Daoy (cell line): ENCODE measurements at regions not wholly inside any gene's neighbourhood (a gene's known extent, or its start where the extent isn't known, plus 50 kb on each side); places are given as distances from the start of the nearest gene placed in this dataset.

Experiments
- DNase-seq: peaks from one replicate; pipeline ENCODE4 v3.0.0-alpha.2; 2015; ENCODE audit warnings: low read depth

DNA sequence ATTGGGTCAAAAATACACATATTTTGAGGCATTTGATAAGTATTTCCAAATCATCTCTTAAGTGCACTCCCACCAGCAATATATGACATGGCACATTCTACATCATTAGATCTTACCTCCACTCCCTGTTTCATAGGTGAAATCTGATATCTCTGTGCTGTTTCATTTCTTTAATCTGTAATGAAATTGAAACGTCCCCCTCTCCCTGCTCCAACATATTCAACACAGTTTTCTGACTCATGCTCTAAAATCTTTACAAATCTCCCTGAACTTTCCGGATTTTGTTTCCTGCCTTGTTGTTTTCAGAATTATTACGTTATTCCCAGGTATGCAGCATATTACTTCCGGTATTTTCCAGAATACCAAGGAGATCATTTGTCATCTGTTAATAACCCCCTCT lies 66.1 kb upstream of the AKT3 start:
- DNase-seq = no peak

DNA sequence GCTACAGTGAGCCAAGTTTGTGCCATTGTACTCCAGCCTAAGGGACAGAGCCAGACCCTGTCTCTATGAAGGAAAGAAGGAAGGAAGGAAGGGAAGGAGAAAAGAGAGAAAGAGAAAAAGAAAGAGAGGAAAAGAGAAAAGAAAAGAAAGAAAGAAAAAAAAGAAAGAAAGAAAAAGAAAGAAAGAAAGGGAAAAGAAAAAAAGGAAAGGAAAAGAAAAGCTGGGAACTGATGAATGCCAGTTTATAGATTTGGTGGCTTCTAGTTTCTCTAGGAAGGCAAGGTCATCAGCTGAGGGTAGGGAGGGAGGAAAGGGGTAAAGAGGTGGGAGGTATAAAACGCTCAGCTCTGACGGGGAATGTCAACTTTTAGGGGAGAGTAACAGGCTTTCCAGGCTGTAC lies 62.3 kb upstream of the AKT3 start:
- DNase-seq = no peak

GRCh38 chr1:243910607-243911006 lies 60.6 kb upstream of the AKT3 start:
- DNase-seq = no peak

- no peak for DNase-seq
These were observed 53.9 kb upstream of the AKT3 start for GRCh38 chr1:243903895-243904294.

DNA sequence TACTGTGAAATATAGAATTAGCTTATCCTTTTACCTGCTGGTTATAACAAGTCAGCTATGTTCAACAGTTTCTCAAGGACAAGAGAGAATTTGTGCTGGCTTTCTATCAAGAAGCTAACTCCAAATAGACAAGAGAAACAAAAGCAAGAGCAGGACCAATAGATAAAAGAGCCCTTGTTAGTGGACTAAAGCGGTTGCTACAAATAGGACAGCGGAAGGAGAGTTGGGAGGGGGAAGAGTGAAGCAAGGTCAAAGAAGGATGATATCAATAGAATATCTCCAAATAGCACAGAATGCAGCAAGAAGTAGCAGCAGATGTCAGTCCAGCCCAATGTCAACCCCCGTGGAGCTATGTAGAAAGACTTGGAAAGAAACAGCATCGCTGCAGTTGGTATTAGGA lies 53.0 kb upstream of the AKT3 start:
- no peak for DNase-seq

- no peak for DNase-seq
These were observed 52.1 kb upstream of the AKT3 start for GRCh38 chr1:243902100-243902499.
